ENCODE measurements at regions not wholly inside any gene's neighbourhood (a gene's known extent, or its start where the extent isn't known, plus 50 kb on each side); places are given as distances from the start of the nearest gene placed in this dataset.
A peak's percentile ranks its signal among the peaks of the same experiment; 100 is the strongest.
"Not testable (repeated sequence)": the region's sequence is repeated elsewhere in the genome, so short reads cannot be mapped to it uniquely, and the experiment has no call there.

GRCh38 chr9:101860920-101861319 is 122.5 kb upstream of the GRIN3A start:
- DNase-seq (ENCODE audit: low read depth in 2 of 2): no peak

- no peak for DNase-seq (ENCODE audit: low read depth in 2 of 2)
Observed at GRCh38 chr9:101859620-101860019, 121.2 kb upstream of the GRIN3A start.

GRCh38 chr9:101858026-101858425 is 119.6 kb upstream of the GRIN3A start:
- no peak for DNase-seq (ENCODE audit: low read depth in 2 of 2)

GRCh38 chr9:101849102-101849707 is 110.8 kb upstream of the GRIN3A start:
- DNase-seq (ENCODE audit: low read depth in 2 of 2): no peak

GRCh38 chr9:101848485-101848919 is 110.1 kb upstream of the GRIN3A start:
- DNase-seq (ENCODE audit: low read depth in 2 of 2): no peak

- DNase-seq (ENCODE audit: low read depth in 2 of 2): no peak
Observed at GRCh38 chr9:101846161-101846560, 107.7 kb upstream of the GRIN3A start.

- no peak for DNase-seq (ENCODE audit: low read depth in 2 of 2)
Observed at GRCh38 chr9:101840694-101841188, 102.3 kb upstream of the GRIN3A start.

- DNase-seq (ENCODE audit: low read depth in 2 of 2): not testable (repeated sequence)
Observed at GRCh38 chr9:101838988-101839387, 100.5 kb upstream of the GRIN3A start.

- no peak for DNase-seq (ENCODE audit: low read depth in 2 of 2)
Observed at GRCh38 chr9:101836021-101836420, 97.6 kb upstream of the GRIN3A start.

GRCh38 chr9:101832486-101832885 is 94.0 kb upstream of the GRIN3A start:
- DNase-seq (ENCODE audit: low read depth in 2 of 2): no peak

GRCh38 chr9:101821450-101821849 is 83.0 kb upstream of the GRIN3A start:
- not testable (repeated sequence) for DNase-seq (ENCODE audit: low read depth in 2 of 2)

GRCh38 chr9:101820983-101821382 is 82.5 kb upstream of the GRIN3A start:
- not testable (repeated sequence) for DNase-seq (ENCODE audit: low read depth in 2 of 2)

- no peak for DNase-seq (ENCODE audit: low read depth in 2 of 2)
Observed at GRCh38 chr9:101814064-101814463, 75.6 kb upstream of the GRIN3A start.

GRCh38 chr9:101807879-101808278 is 69.4 kb upstream of the GRIN3A start:
- DNase-seq (ENCODE audit: low read depth in 2 of 2): not testable (repeated sequence)

- DNase-seq (ENCODE audit: low read depth in 2 of 2): no peak
Observed at GRCh38 chr9:101796044-101796443, 57.6 kb upstream of the GRIN3A start.

GRCh38 chr9:101795147-101795546 is 56.7 kb upstream of the GRIN3A start:
- DNase-seq (ENCODE audit: low read depth in 2 of 2): no peak

- DNase-seq (ENCODE audit: low read depth in 2 of 2): no peak
Observed at GRCh38 chr9:101792475-101792874, 54.0 kb upstream of the GRIN3A start.

- DNase-seq (ENCODE audit: low read depth in 2 of 2): peak; percentile 0 to 4
Observed at GRCh38 chr9:101791938-101792337, 53.5 kb upstream of the GRIN3A start.

- no peak for DNase-seq (ENCODE audit: low read depth in 2 of 2)
Observed at GRCh38 chr9:101791533-101791932, 53.1 kb upstream of the GRIN3A start.
